ENCODE measurements at regions not wholly inside any gene's neighbourhood (a gene's known extent, or its start where the extent isn't known, plus 50 kb on each side); places are given as distances from the start of the nearest gene placed in this dataset.

- no peak for DNase-seq (ENCODE audit: extremely low read depth in 1 of 2, low read depth in 1 of 2)
These were observed 444.9 kb downstream of the LTN1 start for GRCh38 chr21:28547766-28548165.

DNA sequence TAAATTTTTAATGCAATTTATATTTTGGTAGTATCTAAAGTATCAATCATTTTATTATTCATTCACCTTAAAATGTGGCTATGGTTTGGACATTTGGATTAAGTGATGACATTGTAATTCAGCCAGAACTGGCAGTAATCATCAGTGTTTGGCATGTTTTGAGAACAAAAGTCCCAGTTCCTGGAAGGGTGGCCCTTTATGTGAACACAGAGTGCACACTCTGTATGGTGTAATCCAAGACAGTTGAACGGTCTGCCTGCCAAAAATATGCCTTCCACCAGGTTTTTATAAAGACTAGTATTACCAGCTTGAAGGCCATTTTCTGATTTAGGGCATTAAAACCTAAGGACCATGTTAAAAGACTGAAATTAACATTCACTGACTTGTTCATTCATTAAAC, 448.7 kb downstream of the LTN1 start:
- DNase-seq (ENCODE audit: extremely low read depth in 1 of 2, low read depth in 1 of 2): no peak

- no peak for DNase-seq (ENCODE audit: extremely low read depth in 1 of 2, low read depth in 1 of 2)
These were observed 451.1 kb downstream of the LTN1 start for GRCh38 chr21:28541371-28542112.

GRCh38 chr21:28540514-28540913, 452.2 kb downstream of the LTN1 start:
- DNase-seq (ENCODE audit: extremely low read depth in 1 of 2, low read depth in 1 of 2): no peak

- DNase-seq (ENCODE audit: extremely low read depth in 1 of 2, low read depth in 1 of 2): no peak
These were observed 453.1 kb downstream of the LTN1 start for GRCh38 chr21:28539623-28539988.

- DNase-seq (ENCODE audit: extremely low read depth in 1 of 2, low read depth in 1 of 2): no peak
These were observed 453.6 kb downstream of the LTN1 start for GRCh38 chr21:28538987-28539622.

DNA sequence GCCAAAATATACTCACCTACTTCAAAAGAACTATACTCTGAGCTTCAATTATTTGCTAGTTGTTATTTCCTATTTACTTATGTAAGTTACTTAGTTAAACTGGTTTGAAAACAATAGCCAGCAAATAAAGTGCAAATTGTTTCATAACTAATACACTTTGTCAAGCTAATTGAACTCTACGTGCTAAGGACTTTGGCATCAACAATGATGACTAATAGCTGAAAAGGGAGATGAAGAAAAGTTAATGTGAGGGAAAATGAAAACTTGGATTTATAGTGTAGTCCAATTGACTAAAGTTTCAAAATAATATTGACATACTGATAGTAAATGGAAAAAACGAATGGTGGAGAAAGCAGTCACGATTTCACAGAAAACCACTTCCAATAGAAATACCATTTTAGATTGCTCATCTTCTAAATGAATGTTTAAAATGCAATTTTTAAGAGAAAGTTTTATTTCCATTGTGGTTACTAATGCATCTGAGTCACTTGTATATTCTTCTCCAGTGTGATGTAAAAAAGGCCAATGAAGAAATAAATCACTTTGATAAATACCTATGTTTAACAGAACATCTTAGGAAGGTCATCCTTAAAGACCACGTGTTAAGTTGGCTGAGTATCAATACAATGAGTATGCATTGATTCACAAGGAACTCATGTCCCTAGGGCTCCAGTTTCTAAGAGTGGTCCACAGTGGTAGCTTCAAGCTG, 455.2 kb downstream of the LTN1 start:
- no peak for DNase-seq (ENCODE audit: extremely low read depth in 1 of 2, low read depth in 1 of 2)

GRCh38 chr21:28532446-28532845, 460.2 kb downstream of the LTN1 start:
- DNase-seq (ENCODE audit: extremely low read depth in 1 of 2, low read depth in 1 of 2): no peak

GRCh38 chr21:28523367-28523766, 469.3 kb downstream of the LTN1 start:
- DNase-seq (ENCODE audit: extremely low read depth in 1 of 2, low read depth in 1 of 2): no peak

GRCh38 chr21:28522014-28522799, 470.5 kb downstream of the LTN1 start:
- DNase-seq (ENCODE audit: extremely low read depth in 1 of 2, low read depth in 1 of 2): no peak

DNA sequence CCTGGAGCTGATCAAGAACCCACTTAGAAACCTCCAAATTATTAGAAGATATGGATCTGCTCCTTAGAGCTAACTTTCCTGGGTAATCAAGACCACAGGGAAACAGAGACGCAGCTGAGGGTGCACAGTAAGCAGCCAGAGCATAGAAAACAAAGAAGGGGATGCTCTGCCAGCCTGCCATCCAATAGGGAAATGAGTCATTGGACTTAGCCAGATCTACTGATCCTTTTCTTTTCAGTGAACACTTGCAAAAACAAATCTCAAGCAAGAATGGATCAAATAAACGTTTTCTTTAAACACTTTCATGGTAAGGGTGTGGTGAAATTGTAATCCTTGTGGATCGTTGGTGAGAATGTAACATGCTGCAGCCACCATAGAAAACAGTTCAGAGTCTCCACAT, 474.0 kb downstream of the LTN1 start:
- DNase-seq (ENCODE audit: extremely low read depth in 1 of 2, low read depth in 1 of 2): no peak

DNA sequence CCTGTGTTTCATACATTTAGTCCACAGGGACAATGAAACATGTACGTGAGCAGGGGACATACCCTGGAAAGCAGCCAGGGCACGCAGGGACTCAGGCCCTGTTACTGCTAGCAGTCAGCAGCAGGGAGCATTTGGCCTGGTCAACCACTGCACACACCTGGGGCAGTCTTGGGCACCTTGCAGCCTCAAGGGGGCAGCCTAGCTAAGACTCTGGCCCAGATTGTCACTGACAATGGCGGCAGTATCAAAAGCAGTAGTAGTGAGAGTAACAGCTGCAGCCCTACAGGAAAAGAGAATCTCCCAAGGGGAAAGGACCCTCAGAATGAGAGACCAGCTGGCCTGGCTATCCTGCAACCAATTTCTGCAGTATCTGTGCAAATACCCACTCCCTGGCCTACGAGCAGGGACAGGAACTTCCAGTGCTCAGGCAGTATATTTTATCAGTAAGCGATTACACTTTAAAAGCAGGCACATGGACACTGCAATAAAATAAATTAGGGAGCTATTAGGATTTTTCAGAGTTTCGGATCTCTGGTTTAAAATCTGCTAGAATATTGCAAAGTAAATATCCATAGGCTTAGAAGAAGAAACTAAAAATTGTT, 475.6 kb downstream of the LTN1 start:
- peak; percentile 18 to 30 for DNase-seq (ENCODE audit: extremely low read depth in 1 of 2, low read depth in 1 of 2)

DNA sequence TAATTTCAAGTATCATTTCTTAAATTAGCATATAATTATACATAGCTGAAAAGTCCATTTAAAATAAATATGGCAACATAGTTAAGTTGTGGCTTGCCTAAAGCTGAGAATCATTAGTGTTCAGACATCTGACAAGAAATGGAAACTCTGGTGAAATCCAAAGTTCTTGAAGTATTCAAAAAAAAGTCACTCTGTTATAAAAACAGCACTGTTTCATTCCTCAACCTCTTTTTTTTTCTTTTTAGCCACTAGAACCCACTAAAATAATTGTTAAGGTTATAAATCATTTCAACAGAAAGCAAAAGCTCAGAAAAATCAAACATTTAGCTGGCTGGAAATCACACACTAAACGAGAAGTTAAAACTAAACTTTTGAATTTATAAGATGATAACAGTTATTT, 476.7 kb downstream of the LTN1 start:
- DNase-seq (ENCODE audit: extremely low read depth in 1 of 2, low read depth in 1 of 2): no peak

DNA sequence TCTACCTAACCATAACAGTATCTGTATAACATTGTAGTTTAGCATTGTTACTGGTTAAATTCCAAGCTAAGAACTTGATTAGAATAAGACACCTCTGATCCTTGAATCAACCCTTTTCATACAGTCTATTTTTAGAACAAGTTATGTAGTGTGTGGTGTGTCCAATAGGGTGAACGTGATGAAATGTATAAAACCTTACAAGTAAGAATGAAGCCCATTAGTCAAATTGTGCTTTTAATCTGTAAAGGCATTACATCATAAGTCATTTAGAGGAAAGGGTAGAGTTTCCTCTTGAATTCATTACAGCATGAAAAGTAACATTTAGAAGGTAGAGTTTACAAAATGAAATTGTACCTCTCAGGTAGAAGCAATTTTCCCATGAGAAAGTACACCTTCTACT, 479.2 kb downstream of the LTN1 start:
- no peak for DNase-seq (ENCODE audit: extremely low read depth in 1 of 2, low read depth in 1 of 2)

DNA sequence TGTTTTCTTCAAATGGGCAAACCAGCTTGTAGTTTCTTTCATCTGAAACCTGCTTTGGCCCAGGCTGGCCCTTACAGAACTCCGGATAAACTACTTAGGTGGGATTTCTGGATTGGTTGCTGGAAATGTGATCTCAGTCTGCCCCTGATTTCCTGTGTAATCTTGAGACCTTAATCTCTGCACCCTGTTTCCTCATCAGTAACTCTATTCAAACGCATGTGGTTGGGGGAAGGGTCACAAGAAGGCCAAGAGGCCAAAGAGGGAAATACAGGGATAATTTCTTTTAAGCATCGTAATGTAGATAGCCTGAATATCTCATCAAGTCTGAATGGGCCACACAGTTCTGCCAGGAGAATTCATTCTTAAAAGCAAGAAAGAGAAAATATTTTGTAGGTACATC, 483.6 kb downstream of the LTN1 start:
- DNase-seq (ENCODE audit: extremely low read depth in 1 of 2, low read depth in 1 of 2): no peak

GRCh38 chr21:28508126-28508525, 484.6 kb downstream of the LTN1 start:
- DNase-seq (ENCODE audit: extremely low read depth in 1 of 2, low read depth in 1 of 2): no peak

GRCh38 chr21:28496517-28496916, 496.2 kb downstream of the LTN1 start:
- DNase-seq (ENCODE audit: extremely low read depth in 1 of 2, low read depth in 1 of 2): no peak

DNA sequence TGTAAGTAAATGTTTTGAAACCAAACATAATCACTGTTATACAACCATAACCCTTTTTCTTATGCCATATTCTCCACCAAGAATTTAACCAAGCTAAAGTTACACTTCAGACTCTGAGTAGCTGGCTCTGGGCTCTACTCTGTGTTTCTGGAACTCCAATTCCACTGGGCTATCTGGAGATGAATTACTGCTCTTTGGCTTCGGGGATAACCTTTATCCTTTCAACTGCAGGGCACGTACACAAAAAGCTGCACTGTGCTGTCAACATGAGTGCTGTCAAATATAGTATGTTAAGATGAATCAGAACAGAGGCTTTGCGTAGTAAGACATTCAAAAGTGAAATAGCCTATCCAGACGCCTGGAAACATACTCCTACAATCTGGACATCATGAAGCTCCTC, 500.6 kb downstream of the LTN1 start:
- no peak for DNase-seq (ENCODE audit: extremely low read depth in 1 of 2, low read depth in 1 of 2)

- DNase-seq (ENCODE audit: extremely low read depth in 1 of 2, low read depth in 1 of 2): no peak
These were observed 502.8 kb downstream of the LTN1 start for GRCh38 chr21:28489821-28490350.

GRCh38 chr21:28489162-28489561, 503.5 kb downstream of the LTN1 start:
- no peak for DNase-seq (ENCODE audit: extremely low read depth in 1 of 2, low read depth in 1 of 2)

All from activated CD8-positive, alpha-beta memory T cell treated with anti-CD3 and anti-CD28 coated beads for 1 hour (primary cell).